ENCODE measurements at regions not wholly inside any gene's neighbourhood (a gene's known extent, or its start where the extent isn't known, plus 50 kb on each side); places are given as distances from the start of the nearest gene placed in this dataset.

DNA sequence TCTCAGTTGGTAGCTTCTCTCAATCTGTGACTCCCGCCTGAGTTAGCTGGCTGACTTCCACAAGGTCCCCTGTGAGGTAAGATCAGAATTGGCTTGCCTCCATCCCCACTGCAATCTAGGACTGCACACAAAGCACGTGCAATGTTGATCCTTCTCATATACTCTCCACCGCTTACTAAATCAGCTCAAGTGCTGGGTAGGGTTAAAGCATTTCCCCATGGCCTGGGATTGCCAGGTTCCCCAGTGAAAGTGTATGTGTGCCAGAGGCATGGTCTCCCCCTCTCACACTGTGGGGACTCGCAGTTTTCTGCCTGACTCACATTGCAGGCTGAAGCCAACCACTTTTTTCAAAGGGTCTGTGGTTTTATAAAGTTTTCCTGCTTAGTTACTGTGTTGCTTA, 886.9 kb downstream of the FAM133A start:
- H3K9me3 ChIP-seq = no peaks in the 10 kb centered on the region
- no peak overlapping the region for H3K4me3 ChIP-seq
- WGBS, 2 donors = 54 to 70% methylated on average over 4 of the region's 4 CpGs
- DNase-seq = no peak
- TF ChIP-seq, protein P1, sequence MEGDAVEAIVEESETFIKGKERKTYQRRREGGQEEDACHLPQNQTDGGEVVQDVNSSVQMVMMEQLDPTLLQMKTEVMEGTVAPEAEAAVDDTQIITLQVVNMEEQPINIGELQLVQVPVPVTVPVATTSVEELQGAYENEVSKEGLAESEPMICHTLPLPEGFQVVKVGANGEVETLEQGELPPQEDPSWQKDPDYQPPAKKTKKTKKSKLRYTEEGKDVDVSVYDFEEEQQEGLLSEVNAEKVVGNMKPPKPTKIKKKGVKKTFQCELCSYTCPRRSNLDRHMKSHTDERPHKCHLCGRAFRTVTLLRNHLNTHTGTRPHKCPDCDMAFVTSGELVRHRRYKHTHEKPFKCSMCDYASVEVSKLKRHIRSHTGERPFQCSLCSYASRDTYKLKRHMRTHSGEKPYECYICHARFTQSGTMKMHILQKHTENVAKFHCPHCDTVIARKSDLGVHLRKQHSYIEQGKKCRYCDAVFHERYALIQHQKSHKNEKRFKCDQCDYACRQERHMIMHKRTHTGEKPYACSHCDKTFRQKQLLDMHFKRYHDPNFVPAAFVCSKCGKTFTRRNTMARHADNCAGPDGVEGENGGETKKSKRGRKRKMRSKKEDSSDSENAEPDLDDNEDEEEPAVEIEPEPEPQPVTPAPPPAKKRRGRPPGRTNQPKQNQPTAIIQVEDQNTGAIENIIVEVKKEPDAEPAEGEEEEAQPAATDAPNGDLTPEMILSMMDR (IDR thresholded peaks at IDR 0.05) = no peak
- TF ChIP-seq EP300 (IDR thresholded peaks at IDR 0.05) (no peak), POLR2AphosphoS5 (IDR thresholded peaks at IDR 0.05) (no peak), POLR2A (IDR thresholded peaks at IDR 0.05) (no peak)
- no peaks in the 10 kb centered on the region for H3K36me3 ChIP-seq
- intact Hi-C loops (cut with DNase I) = no loop called here
- no peaks in the 10 kb centered on the region for H3K27me3 ChIP-seq
- no peaks in the 10 kb centered on the region for H3K4me1 ChIP-seq
- H3K27ac ChIP-seq = no peak overlapping the region

DNA sequence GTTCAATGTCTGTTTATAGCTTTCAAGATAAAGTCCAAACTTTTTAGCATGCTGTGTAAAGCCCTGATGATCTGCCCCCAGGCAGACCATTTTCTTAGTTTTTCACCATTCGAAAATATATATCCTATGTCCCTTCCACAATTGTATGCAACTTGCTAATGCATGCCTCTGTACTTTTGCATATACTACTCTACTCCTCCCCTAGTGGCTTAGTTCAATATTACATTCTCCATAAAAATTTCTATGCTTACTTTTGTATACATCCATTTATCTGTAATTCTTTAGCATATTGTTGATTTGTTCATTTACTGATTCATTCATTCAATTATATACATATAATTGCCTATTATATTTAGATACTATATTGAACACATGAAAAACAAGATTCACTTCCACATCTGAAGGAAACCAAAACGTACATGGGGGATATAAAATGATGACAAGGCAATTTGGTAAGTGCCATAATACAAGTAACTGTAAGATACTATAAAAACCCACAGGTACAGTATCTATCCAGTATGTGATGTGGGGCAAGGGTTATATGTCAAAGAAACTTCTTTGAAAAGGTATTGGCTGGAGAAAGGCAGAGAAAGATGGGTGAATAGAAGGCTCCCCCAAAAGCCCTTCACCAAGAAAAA, 902.5 kb downstream of the FAM133A start:
- no peaks in the 10 kb centered on the region for H3K27me3 ChIP-seq
- TF ChIP-seq, protein P1 (IDR thresholded peaks at IDR 0.05) = no peak
- TF ChIP-seq EP300 (IDR thresholded peaks at IDR 0.05) (no peak), POLR2A (IDR thresholded peaks at IDR 0.05) (no peak), POLR2AphosphoS5 (IDR thresholded peaks at IDR 0.05) (no peak)
- 38 to 61% methylated on average over 2 of the region's 2 CpGs for WGBS, 2 donors
- H3K27ac ChIP-seq = no peak overlapping the region
- H3K9me3 ChIP-seq = no peaks in the 10 kb centered on the region
- no peak for DNase-seq
- no peak overlapping the region for H3K4me3 ChIP-seq
- intact Hi-C loops (cut with DNase I) = no loop called here
- H3K36me3 ChIP-seq = no peaks in the 10 kb centered on the region
- H3K4me1 ChIP-seq = no peaks in the 10 kb centered on the region

DNA sequence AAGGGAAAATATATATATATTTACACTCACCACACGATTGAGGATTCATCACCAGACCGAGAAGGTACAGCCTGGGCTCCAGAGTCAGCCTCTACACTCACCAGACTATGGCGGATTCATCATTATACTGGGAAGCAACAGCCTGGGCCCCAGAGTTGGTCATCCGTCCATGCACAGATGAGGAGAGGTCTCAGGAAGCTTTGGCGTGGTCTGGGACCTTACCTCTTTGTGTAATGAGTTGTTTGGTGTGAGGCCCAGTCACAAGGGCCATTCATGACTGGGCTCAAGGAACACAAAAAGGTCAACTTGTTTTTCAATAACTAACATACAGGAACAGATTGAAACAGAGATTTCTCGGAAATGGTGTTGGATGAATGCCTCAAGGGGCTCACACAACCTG, 926.1 kb downstream of the FAM133A start:
- H3K27ac ChIP-seq = no peak overlapping the region
- 81 to 84% methylated on average over 6 of the region's 6 CpGs for WGBS, 2 donors
- no peaks in the 10 kb centered on the region for H3K27me3 ChIP-seq
- H3K4me3 ChIP-seq = no peak overlapping the region
- H3K36me3 ChIP-seq = no peaks in the 10 kb centered on the region
- intact Hi-C loops (cut with DNase I) = no loop called here
- no peaks in the 10 kb centered on the region for H3K4me1 ChIP-seq
- H3K9me3 ChIP-seq = no peaks in the 10 kb centered on the region
- no peak for TF ChIP-seq EP300 (IDR thresholded peaks at IDR 0.05)
- TF ChIP-seq, protein P1 (IDR thresholded peaks at IDR 0.05) = no peak
- TF ChIP-seq POLR2A (IDR thresholded peaks at IDR 0.05) = no peak
- TF ChIP-seq POLR2AphosphoS5 (IDR thresholded peaks at IDR 0.05) = no peak
- DNase-seq = no peak

DNA sequence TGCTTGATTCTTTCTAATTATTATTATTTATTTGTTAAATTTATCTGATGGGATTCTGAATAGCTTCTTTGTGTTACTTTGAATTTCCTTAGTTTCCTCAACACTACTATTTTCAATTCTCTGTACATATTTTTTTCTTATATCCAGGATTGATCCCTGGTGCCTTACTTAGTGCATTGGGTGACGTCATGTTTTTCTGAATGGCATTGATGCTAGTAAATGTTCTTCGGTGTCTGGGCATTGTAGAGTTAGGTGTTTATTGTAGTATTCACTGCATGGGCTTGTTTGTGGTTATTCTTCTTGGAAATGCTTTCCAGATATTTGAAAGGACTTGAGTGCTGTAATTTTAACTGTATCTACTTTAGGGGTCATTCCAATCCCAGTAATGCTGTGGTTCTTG, 938.1 kb downstream of the FAM133A start:
- H3K9me3 ChIP-seq = no peaks in the 10 kb centered on the region
- no peak overlapping the region for H3K4me3 ChIP-seq
- H3K4me1 ChIP-seq = no peaks in the 10 kb centered on the region
- TF ChIP-seq EP300 (IDR thresholded peaks at IDR 0.05) = no peak
- TF ChIP-seq POLR2A (IDR thresholded peaks at IDR 0.05) = no peak
- TF ChIP-seq, protein P1 (IDR thresholded peaks at IDR 0.05) = no peak
- TF ChIP-seq POLR2AphosphoS5 (IDR thresholded peaks at IDR 0.05) = no peak
- no peaks in the 10 kb centered on the region for H3K36me3 ChIP-seq
- WGBS, 2 donors = 91 to 93% methylated on average over 2 of the region's 2 CpGs
- intact Hi-C loops (cut with DNase I) = no loop called here
- H3K27ac ChIP-seq = no peak overlapping the region
- no peak for DNase-seq
- H3K27me3 ChIP-seq = no peaks in the 10 kb centered on the region

DNA sequence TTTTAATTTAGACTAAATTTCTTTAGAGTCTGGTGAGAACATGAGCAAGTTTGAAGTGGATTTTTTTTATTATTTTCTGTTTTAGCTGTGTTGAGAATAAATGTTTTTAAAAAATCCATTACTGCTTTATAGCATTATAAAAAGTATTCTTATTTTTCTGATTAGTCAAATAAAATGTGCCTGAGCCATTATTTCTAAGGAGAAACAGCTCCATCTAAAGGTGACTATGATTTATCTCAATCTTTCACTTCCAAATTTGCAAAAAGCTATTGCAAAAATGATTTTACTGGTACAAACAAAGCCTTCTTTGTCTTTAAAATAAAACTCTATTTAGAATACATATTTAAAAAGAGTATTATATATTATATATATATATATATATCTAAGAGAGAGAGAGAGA, 959.2 kb downstream of the FAM133A start:
- Histone ChIP-seq H3K27me3 (no peaks in the 10 kb centered on the region), H3K27ac (no peak overlapping the region), H3K4me1 (no peaks in the 10 kb centered on the region), H3K9me3 (no peaks in the 10 kb centered on the region), H3K4me3 (no peak overlapping the region), H3K36me3 (no peaks in the 10 kb centered on the region)
- intact Hi-C loops (cut with DNase I) = no loop called here
- TF ChIP-seq POLR2A (IDR thresholded peaks at IDR 0.05) (no peak), EP300 (IDR thresholded peaks at IDR 0.05) (no peak), POLR2AphosphoS5 (IDR thresholded peaks at IDR 0.05) (no peak)
- TF ChIP-seq, protein P1 (IDR thresholded peaks at IDR 0.05) = no peak
- no peak for DNase-seq

All from sigmoid colon (tissue), 6 donors.